GM23338 (cell line): ENCODE measurements at regions not wholly inside any gene's neighbourhood (a gene's known extent, or its start where the extent isn't known, plus 50 kb on each side); places are given as distances from the start of the nearest gene placed in this dataset.

Source experiments
- ATAC-seq: fragments of 200-7000 bp; cut with Tn5 transposase; 3 replicates; pipeline ENCODE4 v1.9.1; 2020
- DNase-seq: peaks from one replicate; pipeline ENCODE4 v3.0.0-alpha.2; 2015; ENCODE audit warnings: low spot score
- H2AFZ ChIP-seq: fragments of 200-600 bp; sonication (generic); 2 replicates; pipeline ENCODE4 v1.8.0; 2016; ENCODE audit warnings: antibody characterized with exemption, mild to moderate bottlenecking, moderate library complexity
- H3F3A ChIP-seq: fragments of 200-600 bp; sonication (generic); replicated peaks from 2 replicates; pipeline ENCODE4 v1.8.0; 2017; ENCODE audit warnings: antibody characterized with exemption, mixed run types, low read depth
- H3K27ac ChIP-seq: fragments of 200-600 bp; sonication (generic); 2 replicates; pipeline ENCODE4 v1.6.1; 2016; ENCODE audit warnings: low read depth
- H3K27me3 ChIP-seq: fragments of 200-600 bp; sonication (generic); 2 replicates; pipeline ENCODE4 v1.8.0; 2016; ENCODE audit warnings: mild to moderate bottlenecking, mixed run types, moderate library complexity; ENCODE audit not compliant: insufficient read depth
- H3K36me3 ChIP-seq: fragments of 200-600 bp; sonication (generic); 2 replicates; pipeline ENCODE4 v1.8.0; 2016; ENCODE audit warnings: mild to moderate bottlenecking; ENCODE audit not compliant: insufficient read depth
- H3K4me1 ChIP-seq: fragments of 200-600 bp; sonication (generic); 2 replicates; pipeline ENCODE4 v1.8.0; 2016; ENCODE audit warnings: mild to moderate bottlenecking, moderate library complexity; ENCODE audit not compliant: insufficient read depth
- H3K4me2 ChIP-seq: fragments of 200-600 bp; sonication (generic); 2 replicates; pipeline ENCODE4 v1.7.1; 2017; ENCODE audit warnings: mixed run types
- H3K4me3 ChIP-seq: fragments of 200-600 bp; sonication (generic); 2 replicates; pipeline ENCODE4 v1.6.1; 2016; ENCODE audit warnings: mixed run types
- H3K79me2 ChIP-seq: fragments of 200-600 bp; sonication (generic); replicated peaks from 2 replicates; pipeline ENCODE4 v1.8.0; 2017; ENCODE audit warnings: mild to moderate bottlenecking; ENCODE audit not compliant: insufficient read depth
- H3K9me2 ChIP-seq: fragments of 200-600 bp; sonication (generic); 2 replicates; pipeline ENCODE4 v1.8.0; 2017; ENCODE audit not compliant: insufficient read depth
- H4K20me1 ChIP-seq: fragments of 200-600 bp; sonication (generic); replicated peaks from 2 replicates; pipeline ENCODE4 v1.8.0; 2017; ENCODE audit warnings: mild to moderate bottlenecking; ENCODE audit not compliant: insufficient read depth
- H3K27ac Mint-ChIP-seq: 2 replicates; pipeline ENCODE4 v1.8.0; 2020; ENCODE audit warnings: inconsistent platforms, mild to moderate bottlenecking, moderate library complexity, mixed read lengths
- H3K27me3 Mint-ChIP-seq: 3 replicates; pipeline ENCODE4 v1.8.0; 2022; ENCODE audit warnings: low read depth, mild to moderate bottlenecking, moderate library complexity, mixed read lengths, inconsistent platforms; ENCODE audit not compliant: insufficient read depth, poor library complexity
- H3K36me3 Mint-ChIP-seq: 3 replicates; pipeline ENCODE4 v1.8.0; 2021; ENCODE audit warnings: low read depth, mild to moderate bottlenecking, inconsistent platforms, moderate library complexity, mixed read lengths
- H3K4me1 Mint-ChIP-seq: 3 replicates; pipeline ENCODE4 v1.8.0; 2020; ENCODE audit warnings: mild to moderate bottlenecking, inconsistent platforms, mixed read lengths
- H3K4me3 Mint-ChIP-seq: 3 replicates; pipeline ENCODE4 v1.8.0; 2021; ENCODE audit warnings: moderate library complexity, mild to moderate bottlenecking, inconsistent platforms, mixed read lengths
- H3K9me3 Mint-ChIP-seq: 3 replicates; pipeline ENCODE4 v1.8.0; 2020; ENCODE audit warnings: moderate library complexity, mild to moderate bottlenecking, inconsistent platforms, mixed read lengths
- CREB1 ChIP-seq: fragments of 250-450 bp; sonication (Bioruptor Pico); IDR thresholded peaks from 2 replicates; pipeline ENCODE4 v1.5.0; 2020; ENCODE audit warnings: low read depth, mild to moderate bottlenecking, moderate library complexity
- ETS1 ChIP-seq: IDR thresholded peaks from 2 replicates; pipeline ENCODE4 v1.6.1; 2016; ENCODE audit warnings: antibody characterized with exemption
- EZH2 ChIP-seq: fragments of 200-600 bp; sonication (generic); IDR thresholded peaks from one replicate; pipeline ENCODE4 v1.8.0; 2017; ENCODE audit warnings: antibody characterized with exemption, mild to moderate bottlenecking, low read depth; ENCODE audit not compliant: unreplicated experiment
- EZH2phosphoT487 ChIP-seq: fragments of 200-600 bp; sonication (generic); IDR thresholded peaks from one replicate; pipeline ENCODE4 v1.8.1; 2018; ENCODE audit warnings: antibody characterized with exemption; ENCODE audit not compliant: unreplicated experiment
- JUNB ChIP-seq: IDR thresholded peaks from one replicate; pipeline ENCODE4 v1.6.1; 2016; ENCODE audit warnings: antibody characterized with exemption; ENCODE audit not compliant: unreplicated experiment
- NANOG ChIP-seq: IDR thresholded peaks from 2 replicates; pipeline ENCODE4 v1.6.1; 2016; ENCODE audit warnings: antibody characterized with exemption, borderline replicate concordance
- POLR2AphosphoS5 ChIP-seq: IDR thresholded peaks from 2 replicates; pipeline ENCODE4 v1.6.1; 2016; ENCODE audit warnings: antibody characterized with exemption, low read depth
- STAT1 ChIP-seq: IDR thresholded peaks from one replicate; pipeline ENCODE4 v1.6.1; 2016; ENCODE audit warnings: antibody characterized with exemption; ENCODE audit not compliant: unreplicated experiment
- ZNF114 ChIP-seq: fragments of 250-450 bp; sonication (Bioruptor Pico); IDR thresholded peaks from 2 replicates; pipeline ENCODE4 v1.5.0; 2020; ENCODE audit warnings: mild to moderate bottlenecking, moderate library complexity
- ZNF331 ChIP-seq: fragments of 250-450 bp; sonication (Bioruptor Pico); IDR thresholded peaks from 2 replicates; pipeline ENCODE4 v1.5.0; 2020; ENCODE audit warnings: low read depth, mild to moderate bottlenecking, moderate library complexity
- TF ChIP-seq, protein P1 (sequence below): IDR thresholded peaks from one replicate; pipeline ENCODE4 v1.6.1; 2018; ENCODE audit warnings: antibody characterized with exemption; ENCODE audit not compliant: unreplicated experiment
- TF ChIP-seq, protein P2 (sequence below), 2 experiments: fragments of 200-600 bp in 1 of 2; sonication (generic) in 1 of 2; conservative IDR thresholded peaks; 2 replicates each; pipeline versions ENCODE4 v1.5.1 to v1.6.1; 2016 to 2017; ENCODE audit warnings: antibody characterized with exemption in 2 of 2, low read depth in 2 of 2, mild to moderate bottlenecking in 2 of 2, moderate library complexity in 1 of 2

GRCh38 chr11:91326280-91326679, 898.3 kb upstream of the FAT3 start (continued):
- TF ChIP-seq, protein P1, sequence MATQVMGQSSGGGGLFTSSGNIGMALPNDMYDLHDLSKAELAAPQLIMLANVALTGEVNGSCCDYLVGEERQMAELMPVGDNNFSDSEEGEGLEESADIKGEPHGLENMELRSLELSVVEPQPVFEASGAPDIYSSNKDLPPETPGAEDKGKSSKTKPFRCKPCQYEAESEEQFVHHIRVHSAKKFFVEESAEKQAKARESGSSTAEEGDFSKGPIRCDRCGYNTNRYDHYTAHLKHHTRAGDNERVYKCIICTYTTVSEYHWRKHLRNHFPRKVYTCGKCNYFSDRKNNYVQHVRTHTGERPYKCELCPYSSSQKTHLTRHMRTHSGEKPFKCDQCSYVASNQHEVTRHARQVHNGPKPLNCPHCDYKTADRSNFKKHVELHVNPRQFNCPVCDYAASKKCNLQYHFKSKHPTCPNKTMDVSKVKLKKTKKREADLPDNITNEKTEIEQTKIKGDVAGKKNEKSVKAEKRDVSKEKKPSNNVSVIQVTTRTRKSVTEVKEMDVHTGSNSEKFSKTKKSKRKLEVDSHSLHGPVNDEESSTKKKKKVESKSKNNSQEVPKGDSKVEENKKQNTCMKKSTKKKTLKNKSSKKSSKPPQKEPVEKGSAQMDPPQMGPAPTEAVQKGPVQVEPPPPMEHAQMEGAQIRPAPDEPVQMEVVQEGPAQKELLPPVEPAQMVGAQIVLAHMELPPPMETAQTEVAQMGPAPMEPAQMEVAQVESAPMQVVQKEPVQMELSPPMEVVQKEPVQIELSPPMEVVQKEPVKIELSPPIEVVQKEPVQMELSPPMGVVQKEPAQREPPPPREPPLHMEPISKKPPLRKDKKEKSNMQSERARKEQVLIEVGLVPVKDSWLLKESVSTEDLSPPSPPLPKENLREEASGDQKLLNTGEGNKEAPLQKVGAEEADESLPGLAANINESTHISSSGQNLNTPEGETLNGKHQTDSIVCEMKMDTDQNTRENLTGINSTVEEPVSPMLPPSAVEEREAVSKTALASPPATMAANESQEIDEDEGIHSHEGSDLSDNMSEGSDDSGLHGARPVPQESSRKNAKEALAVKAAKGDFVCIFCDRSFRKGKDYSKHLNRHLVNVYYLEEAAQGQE: no peak
- TF ChIP-seq ZNF331 (CRISPR knock-in tag): no peak
- no peak for TF ChIP-seq ETS1
- TF ChIP-seq STAT1: no peak
- no peak for TF ChIP-seq EZH2phosphoT487
- TF ChIP-seq CREB1 (CRISPR knock-in tag): no peak
- no peak for TF ChIP-seq EZH2

GRCh38 chr11:91314521-91314920, 910.1 kb upstream of the FAT3 start:
- Mint-ChIP-seq H3K36me3 (no peaks in the 10 kb centered on the region), H3K27me3 (no peaks in the 10 kb centered on the region), H3K4me3 (no peak overlapping the region), H3K9me3 (peaks cover 2% of the 10 kb centered on the region; the same call in 2 of the 3 replicates), H3K27ac (no peak overlapping the region), H3K4me1 (no peaks in the 10 kb centered on the region)
- no peak for DNase-seq
- H3F3A ChIP-seq: no peaks in the 10 kb centered on the region
- no peak for ATAC-seq
- no peak overlapping the region for H2AFZ ChIP-seq
- H3K79me2 ChIP-seq: no peaks in the 10 kb centered on the region
- H3K4me1 ChIP-seq: no peaks in the 10 kb centered on the region
- no peak overlapping the region for H3K4me2 ChIP-seq
- no peaks in the 10 kb centered on the region for H3K36me3 ChIP-seq
- H3K4me3 ChIP-seq: no peak overlapping the region
- H3K9me2 ChIP-seq: 0 out of 2 replicates have a peak, but pooled peaks cover 3% of the 10 kb centered on the region
- TF ChIP-seq JUNB: no peak
- TF ChIP-seq CREB1 (CRISPR knock-in tag): no peak
- TF ChIP-seq, protein P2, sequence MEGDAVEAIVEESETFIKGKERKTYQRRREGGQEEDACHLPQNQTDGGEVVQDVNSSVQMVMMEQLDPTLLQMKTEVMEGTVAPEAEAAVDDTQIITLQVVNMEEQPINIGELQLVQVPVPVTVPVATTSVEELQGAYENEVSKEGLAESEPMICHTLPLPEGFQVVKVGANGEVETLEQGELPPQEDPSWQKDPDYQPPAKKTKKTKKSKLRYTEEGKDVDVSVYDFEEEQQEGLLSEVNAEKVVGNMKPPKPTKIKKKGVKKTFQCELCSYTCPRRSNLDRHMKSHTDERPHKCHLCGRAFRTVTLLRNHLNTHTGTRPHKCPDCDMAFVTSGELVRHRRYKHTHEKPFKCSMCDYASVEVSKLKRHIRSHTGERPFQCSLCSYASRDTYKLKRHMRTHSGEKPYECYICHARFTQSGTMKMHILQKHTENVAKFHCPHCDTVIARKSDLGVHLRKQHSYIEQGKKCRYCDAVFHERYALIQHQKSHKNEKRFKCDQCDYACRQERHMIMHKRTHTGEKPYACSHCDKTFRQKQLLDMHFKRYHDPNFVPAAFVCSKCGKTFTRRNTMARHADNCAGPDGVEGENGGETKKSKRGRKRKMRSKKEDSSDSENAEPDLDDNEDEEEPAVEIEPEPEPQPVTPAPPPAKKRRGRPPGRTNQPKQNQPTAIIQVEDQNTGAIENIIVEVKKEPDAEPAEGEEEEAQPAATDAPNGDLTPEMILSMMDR (conservative IDR thresholded peaks at IDR 0.05; ENCODE audit: low read depth in 2 of 2): no peak
- no peak for TF ChIP-seq ZNF114 (CRISPR knock-in tag)
- TF ChIP-seq ZNF331 (CRISPR knock-in tag): no peak
- no peak for TF ChIP-seq ETS1
- TF ChIP-seq EZH2: no peak
- no peak for TF ChIP-seq NANOG
- TF ChIP-seq, protein P1: no peak
- TF ChIP-seq POLR2AphosphoS5: no peak
- no peaks in the 10 kb centered on the region for H3K27me3 ChIP-seq
- H4K20me1 ChIP-seq: no peaks in the 10 kb centered on the region
- no peak overlapping the region for H3K27ac ChIP-seq
